Trophoblast cell (in vitro differentiated cells and primary cell): ENCODE measurements at regions not wholly inside any gene's neighbourhood (a gene's known extent, or its start where the extent isn't known, plus 50 kb on each side); places are given as distances from the start of the nearest gene placed in this dataset.

Experiments used
- DNase-seq, 2 donors: peaks; one replicate each; pipeline ENCODE4 v3.0.0-alpha.2; 2016
- H2AFZ ChIP-seq: 2 replicates; pipeline ENCODE4 v1.6.1; 2013; ENCODE audit warnings: low read length, moderate library complexity, mild to moderate bottlenecking; ENCODE audit not compliant: insufficient read depth, poor library complexity
- H2AK5ac ChIP-seq: 2 replicates; pipeline ENCODE4 v1.6.1; 2013; ENCODE audit warnings: mild to moderate bottlenecking, low read length
- H2BK120ac ChIP-seq: 2 replicates; pipeline ENCODE4 v1.6.1; 2013; ENCODE audit warnings: low read length, mild to moderate bottlenecking, moderate library complexity; ENCODE audit not compliant: insufficient read depth, poor library complexity
- H2BK12ac ChIP-seq: 2 replicates; pipeline ENCODE4 v1.6.1; 2013; ENCODE audit warnings: mild to moderate bottlenecking, low read length, moderate library complexity
- H2BK5ac ChIP-seq: 2 replicates; pipeline ENCODE4 v1.6.1; 2013; ENCODE audit warnings: low read length, low read depth, moderate library complexity, mild to moderate bottlenecking; ENCODE audit not compliant: poor library complexity
- H3K14ac ChIP-seq: 2 replicates; pipeline ENCODE4 v1.6.1; 2013; ENCODE audit warnings: mild to moderate bottlenecking, low read length
- H3K18ac ChIP-seq: 2 replicates; pipeline ENCODE4 v1.6.1; 2013; ENCODE audit warnings: mild to moderate bottlenecking, low read length
- H3K23ac ChIP-seq: 2 replicates; pipeline ENCODE4 v1.6.1; 2013; ENCODE audit warnings: low read length
- H3K27ac ChIP-seq: 2 replicates; pipeline ENCODE4 v1.5.1; 2013; ENCODE audit warnings: low read depth, mild to moderate bottlenecking, inconsistent platforms, low read length, moderate library complexity
- H3K27me3 ChIP-seq: 2 replicates; pipeline ENCODE4 v1.6.1; 2013; ENCODE audit warnings: inconsistent platforms, mild to moderate bottlenecking, low read length, moderate library complexity; ENCODE audit not compliant: insufficient read depth
- H3K36me3 ChIP-seq, 2 experiments: 1 replicate in 1 of 2; 2 replicates in 1 of 2; pipeline ENCODE4 v1.6.1; 2013; ENCODE audit warnings: low read length in 2 of 2, mild to moderate bottlenecking in 2 of 2, moderate library complexity in 1 of 2; ENCODE audit not compliant: insufficient read depth in 2 of 2, control insufficient read depth in 1 of 2
- H3K4ac ChIP-seq: 2 replicates; pipeline ENCODE4 v1.6.1; 2013; ENCODE audit warnings: low read depth, mild to moderate bottlenecking, low read length, moderate library complexity
- H3K4me1 ChIP-seq, 2 experiments: 1 replicate in 1 of 2; 2 replicates in 1 of 2; pipeline ENCODE4 v1.6.1; 2013; ENCODE audit warnings: low read length in 2 of 2, mild to moderate bottlenecking in 2 of 2, moderate library complexity in 1 of 2; ENCODE audit not compliant: insufficient read depth in 2 of 2, control insufficient read depth in 1 of 2
- H3K4me2 ChIP-seq: 2 replicates; pipeline ENCODE4 v1.6.1; 2013; ENCODE audit warnings: inconsistent platforms, mild to moderate bottlenecking, low read length, moderate library complexity
- H3K4me3 ChIP-seq: 2 replicates; pipeline ENCODE4 v1.5.1; 2013; ENCODE audit warnings: mild to moderate bottlenecking, low read depth, low read length, inconsistent platforms
- H3K79me1 ChIP-seq: one replicate; pipeline ENCODE4 v1.6.1; 2013; ENCODE audit warnings: low read length
- H3K79me2 ChIP-seq: 2 replicates; pipeline ENCODE4 v1.6.1; 2013; ENCODE audit warnings: low read length, mild to moderate bottlenecking; ENCODE audit not compliant: control insufficient read depth, insufficient read depth, poor library complexity
- H3K9ac ChIP-seq: 2 replicates; pipeline ENCODE4 v1.6.1; 2013; ENCODE audit warnings: mild to moderate bottlenecking, low read length
- H3K9me3 ChIP-seq: 2 replicates; pipeline ENCODE4 v1.6.1; 2013; ENCODE audit warnings: low read depth, mild to moderate bottlenecking, control low read depth, inconsistent platforms, low read length; ENCODE audit not compliant: insufficient read depth
- H4K12ac ChIP-seq: 2 replicates; pipeline ENCODE4 v1.6.1; 2013; ENCODE audit warnings: low read depth, mild to moderate bottlenecking, low read length, moderate library complexity
- H4K8ac ChIP-seq: 2 replicates; pipeline ENCODE4 v1.6.1; 2013; ENCODE audit warnings: low read depth, mild to moderate bottlenecking, low read length, moderate library complexity
- H4K91ac ChIP-seq: one replicate; pipeline ENCODE4 v1.6.1; 2013; ENCODE audit warnings: low read depth, mild to moderate bottlenecking, low read length, moderate library complexity
- WGBS: extraction: QIAGEN DNeasy Blood & Tissue Kit; methylation state at CpG from one replicate; pipeline ENCODE4 v1.1.7; 2013; ENCODE audit warnings: missing lambda C conversion rate; ENCODE audit not compliant: insufficient read length, insufficient coverage; ENCODE audit errors: extremely low coverage; 5-methylcytosine and 5-hydroxymethylcytosine counted together

DNA sequence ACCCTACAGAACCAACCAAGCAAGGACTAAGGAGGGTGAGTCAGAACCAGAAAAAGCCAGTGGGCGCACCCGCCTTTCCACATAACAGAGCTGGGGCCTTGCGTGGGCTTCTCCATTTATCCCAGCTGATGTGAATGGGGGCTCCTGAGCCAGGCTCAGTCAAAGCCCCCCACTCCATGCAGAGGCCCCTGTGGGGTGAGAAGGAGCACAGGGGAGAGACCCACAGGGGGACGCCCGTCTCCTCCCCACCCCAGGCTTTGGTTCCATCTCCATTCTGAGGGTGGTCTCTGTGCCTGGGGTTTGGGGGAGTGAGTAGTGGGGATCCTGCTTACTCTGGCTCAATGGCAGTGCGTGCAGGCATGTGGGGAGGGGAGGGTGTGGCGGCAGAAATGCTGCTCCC lies 210.1 kb upstream of the TNRC6C start:
- H3K18ac ChIP-seq, result no peak overlapping the region
- H2AFZ ChIP-seq, result no peak overlapping the region
- no peak overlapping the region for H3K4me3 ChIP-seq
- H2AK5ac ChIP-seq, result no peak overlapping the region
- no peak overlapping the region for H3K27ac ChIP-seq
- peaks cover 2% of the 10 kb centered on the region for H3K9me3 ChIP-seq
- no peak overlapping the region for H2BK12ac ChIP-seq
- H3K14ac ChIP-seq, result no peak overlapping the region
- WGBS, result no CpG with 5 or more reads among the region's 7 CpGs
- H2BK120ac ChIP-seq, result no peak overlapping the region
- no peak overlapping the region for H2BK5ac ChIP-seq
- H4K91ac ChIP-seq, result no peak overlapping the region
- H3K27me3 ChIP-seq, result no peaks in the 10 kb centered on the region
- H3K23ac ChIP-seq, result no peak overlapping the region
- no peak overlapping the region for H4K8ac ChIP-seq
- H3K79me2 ChIP-seq, result no peaks in the 10 kb centered on the region
- no peak for DNase-seq
- H3K4me1 ChIP-seq, result no peaks in the 10 kb centered on the region
- no peak overlapping the region for H3K4me2 ChIP-seq
- no peak overlapping the region for H4K12ac ChIP-seq
- no peaks in the 10 kb centered on the region for H3K79me1 ChIP-seq
- no peak overlapping the region for H3K4ac ChIP-seq
- no peaks in the 10 kb centered on the region for H3K36me3 ChIP-seq
- H3K9ac ChIP-seq, result no peak overlapping the region

DNA sequence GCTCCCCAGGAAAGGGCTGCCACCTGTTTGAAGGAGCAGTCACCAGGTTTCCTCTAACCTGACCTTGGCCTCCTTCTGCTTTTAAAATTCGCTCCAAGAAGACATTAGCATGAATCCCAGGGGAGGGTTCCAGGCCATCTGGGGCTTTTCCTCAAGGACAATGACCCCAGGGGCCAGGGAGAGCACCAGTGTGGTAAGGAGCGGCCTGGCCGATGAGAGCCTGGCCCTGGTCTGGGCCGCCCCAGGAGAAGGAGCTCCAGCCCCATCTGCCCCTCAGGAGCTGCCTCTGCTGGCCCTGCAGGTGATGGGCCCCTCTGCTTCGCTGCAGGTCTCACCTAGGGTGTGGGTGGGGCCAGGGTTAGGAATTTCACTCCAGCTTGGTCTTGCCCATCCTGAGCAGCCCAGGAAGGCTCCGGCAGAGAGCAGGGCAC lies 209.2 kb upstream of the TNRC6C start:
- Histone ChIP-seq H3K36me3 (no peaks in the 10 kb centered on the region), H2BK12ac (no peak overlapping the region), H3K79me2 (no peaks in the 10 kb centered on the region), H3K27ac (no peak overlapping the region), H2AK5ac (no peak overlapping the region), H2BK5ac (no peak overlapping the region), H3K18ac (no peak overlapping the region), H3K4me1 (no peaks in the 10 kb centered on the region), H4K8ac (no peak overlapping the region), H3K4me3 (no peak overlapping the region), H4K12ac (no peak overlapping the region), H3K4ac (no peak overlapping the region), H2AFZ (no peak overlapping the region), H3K27me3 (no peaks in the 10 kb centered on the region), H3K4me2 (no peak overlapping the region), H4K91ac (no peak overlapping the region), H3K14ac (no peak overlapping the region), H3K23ac (no peak overlapping the region), H3K79me1 (no peaks in the 10 kb centered on the region), H3K9me3 (peaks cover 2% of the 10 kb centered on the region), H3K9ac (no peak overlapping the region), H2BK120ac (no peak overlapping the region)
- WGBS, result no CpG with 5 or more reads among the region's 6 CpGs
- no peak for DNase-seq

DNA sequence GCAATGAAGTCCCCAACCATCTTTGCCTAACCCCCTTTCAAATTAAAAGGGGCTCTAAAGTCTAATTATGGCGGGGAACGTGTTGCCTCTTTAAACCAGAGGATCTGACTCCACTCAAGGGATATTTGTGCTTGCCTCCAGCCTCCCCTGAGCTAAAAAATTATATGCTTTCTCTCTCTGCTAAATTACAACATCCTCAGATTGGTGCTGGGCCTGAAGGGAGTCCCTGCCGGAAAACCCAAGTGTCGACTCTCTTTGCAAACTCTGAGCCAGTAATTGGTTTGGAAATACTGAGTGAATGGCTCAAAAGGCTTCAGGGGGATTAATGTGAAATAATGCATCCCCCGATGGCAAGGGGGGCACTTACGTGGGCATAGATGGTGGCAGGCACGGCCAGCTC lies 208.5 kb upstream of the TNRC6C start:
- no peak overlapping the region for H3K9ac ChIP-seq
- H3K23ac ChIP-seq, result no peak overlapping the region
- no peak overlapping the region for H3K4me3 ChIP-seq
- H3K27me3 ChIP-seq, result no peaks in the 10 kb centered on the region
- no peak overlapping the region for H3K18ac ChIP-seq
- no peak overlapping the region for H2AFZ ChIP-seq
- no peaks in the 10 kb centered on the region for H3K36me3 ChIP-seq
- H3K4ac ChIP-seq, result no peak overlapping the region
- H3K9me3 ChIP-seq, result peaks cover 2% of the 10 kb centered on the region
- no peak overlapping the region for H2BK120ac ChIP-seq
- H2BK12ac ChIP-seq, result no peak overlapping the region
- no peak overlapping the region for H3K27ac ChIP-seq
- H2BK5ac ChIP-seq, result no peak overlapping the region
- DNase-seq, result no peak
- no peak overlapping the region for H4K8ac ChIP-seq
- no peaks in the 10 kb centered on the region for H3K79me1 ChIP-seq
- no CpG with 5 or more reads among the region's 7 CpGs for WGBS
- H3K79me2 ChIP-seq, result no peaks in the 10 kb centered on the region
- no peak overlapping the region for H4K91ac ChIP-seq
- no peak overlapping the region for H2AK5ac ChIP-seq
- H4K12ac ChIP-seq, result no peak overlapping the region
- no peak overlapping the region for H3K14ac ChIP-seq
- no peak overlapping the region for H3K4me2 ChIP-seq
- H3K4me1 ChIP-seq, result no peaks in the 10 kb centered on the region

DNA sequence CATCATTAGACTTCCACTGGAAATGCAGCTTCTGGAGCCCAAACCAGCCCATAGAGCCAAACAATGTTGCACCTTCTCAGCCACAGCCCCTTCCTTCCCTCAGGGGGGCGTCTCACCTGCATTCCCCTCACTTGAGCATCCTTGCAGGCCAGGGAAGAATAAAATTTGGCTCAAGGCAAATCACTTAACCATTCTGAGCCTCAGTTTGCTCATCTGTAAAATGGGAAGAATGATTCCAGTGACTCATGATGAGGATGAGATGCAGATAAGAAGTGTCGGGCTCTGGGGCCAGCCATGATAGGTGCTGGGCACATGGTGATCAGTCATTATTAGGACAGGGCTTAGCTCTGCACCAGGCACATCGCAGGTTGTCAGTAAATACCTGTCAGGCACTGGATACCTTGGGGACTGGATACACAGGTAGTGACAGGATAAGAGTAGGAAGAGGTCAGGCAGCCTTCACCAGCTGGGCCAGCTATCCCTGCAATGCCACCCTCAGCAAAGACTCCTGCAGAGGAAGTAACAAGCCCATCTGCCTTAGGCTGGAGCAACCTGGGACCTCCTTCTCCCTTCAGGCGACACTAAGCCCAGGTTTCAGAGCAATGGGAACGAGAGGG lies 208.0 kb upstream of the TNRC6C start:
- H3K14ac ChIP-seq, result no peak overlapping the region
- no peak overlapping the region for H3K4me2 ChIP-seq
- H4K8ac ChIP-seq, result no peak overlapping the region
- peaks cover 3% of the 10 kb centered on the region for H3K9me3 ChIP-seq
- no peaks in the 10 kb centered on the region for H3K27me3 ChIP-seq
- no peaks in the 10 kb centered on the region for H3K4me1 ChIP-seq
- H2AK5ac ChIP-seq, result no peak overlapping the region
- H3K4me3 ChIP-seq, result no peak overlapping the region
- H2BK120ac ChIP-seq, result no peak overlapping the region
- no peak overlapping the region for H2BK5ac ChIP-seq
- H3K9ac ChIP-seq, result no peak overlapping the region
- no peaks in the 10 kb centered on the region for H3K36me3 ChIP-seq
- no peak overlapping the region for H3K4ac ChIP-seq
- WGBS, result no CpG with 5 or more reads among the region's 5 CpGs
- H4K12ac ChIP-seq, result no peak overlapping the region
- no peak overlapping the region for H2BK12ac ChIP-seq
- H4K91ac ChIP-seq, result no peak overlapping the region
- no peaks in the 10 kb centered on the region for H3K79me1 ChIP-seq
- no peak for DNase-seq
- H3K79me2 ChIP-seq, result no peaks in the 10 kb centered on the region
- H3K27ac ChIP-seq, result no peak overlapping the region
- no peak overlapping the region for H3K18ac ChIP-seq
- H3K23ac ChIP-seq, result no peak overlapping the region
- no peak overlapping the region for H2AFZ ChIP-seq
